ENCODE measurements at regions not wholly inside any gene's neighbourhood (a gene's known extent, or its start where the extent isn't known, plus 50 kb on each side); places are given as distances from the start of the nearest gene placed in this dataset.
A peak's percentile ranks its signal among the peaks of the same experiment; 100 is the strongest.
"Not testable (repeated sequence)": the region's sequence is repeated elsewhere in the genome, so short reads cannot be mapped to it uniquely, and the experiment has no call there.

DNA sequence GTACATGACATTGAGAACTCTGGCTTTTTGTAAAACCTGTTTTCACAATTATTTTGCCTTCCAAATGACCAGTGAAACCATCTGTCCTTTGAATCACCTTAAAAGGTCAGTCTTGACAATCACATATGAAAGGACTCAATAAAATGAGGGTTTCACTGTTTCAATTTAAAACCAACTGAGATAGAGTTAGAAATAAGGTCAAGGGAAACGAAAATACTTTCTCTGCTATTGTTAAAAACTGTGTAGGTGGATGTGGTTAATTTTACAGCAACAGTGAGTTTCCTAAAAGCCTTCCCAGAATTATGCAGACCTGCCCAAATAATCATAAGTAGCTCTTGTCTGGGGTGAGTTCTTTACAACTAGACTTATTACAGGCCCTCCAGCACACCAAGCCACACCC, 839.9 kb downstream of the RAB28 start:
- TF ChIP-seq, protein P1, sequence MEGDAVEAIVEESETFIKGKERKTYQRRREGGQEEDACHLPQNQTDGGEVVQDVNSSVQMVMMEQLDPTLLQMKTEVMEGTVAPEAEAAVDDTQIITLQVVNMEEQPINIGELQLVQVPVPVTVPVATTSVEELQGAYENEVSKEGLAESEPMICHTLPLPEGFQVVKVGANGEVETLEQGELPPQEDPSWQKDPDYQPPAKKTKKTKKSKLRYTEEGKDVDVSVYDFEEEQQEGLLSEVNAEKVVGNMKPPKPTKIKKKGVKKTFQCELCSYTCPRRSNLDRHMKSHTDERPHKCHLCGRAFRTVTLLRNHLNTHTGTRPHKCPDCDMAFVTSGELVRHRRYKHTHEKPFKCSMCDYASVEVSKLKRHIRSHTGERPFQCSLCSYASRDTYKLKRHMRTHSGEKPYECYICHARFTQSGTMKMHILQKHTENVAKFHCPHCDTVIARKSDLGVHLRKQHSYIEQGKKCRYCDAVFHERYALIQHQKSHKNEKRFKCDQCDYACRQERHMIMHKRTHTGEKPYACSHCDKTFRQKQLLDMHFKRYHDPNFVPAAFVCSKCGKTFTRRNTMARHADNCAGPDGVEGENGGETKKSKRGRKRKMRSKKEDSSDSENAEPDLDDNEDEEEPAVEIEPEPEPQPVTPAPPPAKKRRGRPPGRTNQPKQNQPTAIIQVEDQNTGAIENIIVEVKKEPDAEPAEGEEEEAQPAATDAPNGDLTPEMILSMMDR (IDR thresholded peaks at IDR 0.05; ENCODE audit: low read depth, low read length, missing control alignments): no peak
- in situ Hi-C loops (cut with HindIII; ENCODE audit: low sequenced_read_pairs): no loop called here

DNA sequence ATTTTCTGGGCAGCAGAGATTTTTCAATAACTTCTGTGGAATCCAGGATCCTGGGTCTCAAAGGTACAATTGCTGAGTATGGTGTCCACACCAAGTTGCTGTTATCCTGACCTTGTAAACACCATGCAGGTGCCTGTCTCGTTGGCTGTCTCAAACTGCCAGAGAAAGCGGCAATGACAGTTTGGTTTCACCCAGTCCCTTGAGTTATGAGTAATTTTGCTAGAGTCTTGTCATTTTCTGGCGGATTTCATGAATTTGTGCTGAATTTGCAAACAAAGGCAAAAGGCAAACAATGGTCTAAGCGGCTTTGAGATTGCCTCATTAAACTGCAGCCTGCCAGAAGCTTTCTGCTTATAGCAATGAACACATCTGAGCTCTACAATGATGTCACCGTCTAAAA, 847.9 kb downstream of the RAB28 start:
- no peak overlapping the region for H3K4me3 ChIP-seq (ENCODE audit: low read depth, low read length)
- TF ChIP-seq, protein P1 (IDR thresholded peaks at IDR 0.05; ENCODE audit: low read depth, low read length, missing control alignments): no peak
- DNase-seq (ENCODE audit: low read depth): no peak
- in situ Hi-C loops (cut with HindIII; ENCODE audit: low sequenced_read_pairs): no loop called here

More for the DNA sequence above, 839.9 kb downstream of the RAB28 start:
- H3K4me3 ChIP-seq (ENCODE audit: low read depth, low read length): no peak overlapping the region
- no peak for DNase-seq (ENCODE audit: low read depth)

DNA sequence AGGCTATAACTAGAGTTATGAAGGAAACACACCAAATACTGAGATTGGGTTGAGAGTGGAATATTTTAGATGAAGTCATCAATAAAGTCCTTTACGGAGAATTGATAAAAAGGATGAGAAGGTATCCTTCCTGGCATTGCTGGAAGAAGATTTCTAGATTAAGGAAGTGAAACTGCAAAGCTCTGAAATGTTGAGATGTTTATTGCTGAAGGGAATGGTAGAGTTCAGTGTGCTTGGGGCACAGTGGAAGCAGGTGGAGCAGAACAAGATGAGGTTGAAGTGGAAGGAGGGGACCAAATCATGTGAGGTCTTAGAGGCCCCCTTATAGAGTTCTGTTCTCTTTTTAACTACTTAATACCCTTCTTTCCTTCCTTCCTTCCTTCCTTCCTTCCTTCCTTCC, 848.5 kb downstream of the RAB28 start:
- TF ChIP-seq, protein P1 (IDR thresholded peaks at IDR 0.05; ENCODE audit: low read depth, low read length, missing control alignments): no peak
- no peak overlapping the region for H3K4me3 ChIP-seq (ENCODE audit: low read depth, low read length)
- DNase-seq (ENCODE audit: low read depth): no peak
- in situ Hi-C loops (cut with HindIII; ENCODE audit: low sequenced_read_pairs): no loop called here

DNA sequence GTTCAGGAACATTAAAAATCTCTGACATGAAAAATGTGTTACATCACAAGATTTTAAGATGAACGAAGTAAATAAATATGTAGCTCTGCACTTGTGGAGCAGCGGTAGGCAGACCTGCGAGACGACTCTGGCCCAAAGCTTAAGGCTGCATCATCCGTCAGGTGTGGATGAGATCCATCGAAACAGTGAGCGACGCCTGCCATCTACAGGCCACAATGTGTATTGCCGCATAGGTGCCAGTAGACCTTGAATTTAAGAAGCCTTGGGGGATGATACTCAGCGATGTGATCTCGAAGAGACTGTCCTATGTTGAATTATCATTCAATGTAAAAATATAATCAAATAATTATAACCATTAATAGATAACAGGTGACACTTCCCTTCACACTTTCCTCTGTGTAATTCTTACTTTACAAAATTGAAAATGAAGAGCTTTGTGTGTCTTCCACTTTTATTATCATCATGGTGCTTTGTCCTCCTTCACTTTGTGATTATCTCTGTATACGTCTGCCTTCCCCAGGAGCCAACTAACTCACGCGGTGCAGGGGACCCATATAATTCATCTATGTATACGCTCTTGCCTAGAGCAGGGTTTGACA, 851.0 kb downstream of the RAB28 start:
- in situ Hi-C loops (cut with HindIII; ENCODE audit: low sequenced_read_pairs): no loop called here
- peak; percentile 53 for DNase-seq (ENCODE audit: low read depth)
- TF ChIP-seq, protein P1 (IDR thresholded peaks at IDR 0.05; ENCODE audit: low read depth, low read length, missing control alignments): peak; percentile 94
- H3K4me3 ChIP-seq (ENCODE audit: low read depth, low read length): no peak overlapping the region

DNA sequence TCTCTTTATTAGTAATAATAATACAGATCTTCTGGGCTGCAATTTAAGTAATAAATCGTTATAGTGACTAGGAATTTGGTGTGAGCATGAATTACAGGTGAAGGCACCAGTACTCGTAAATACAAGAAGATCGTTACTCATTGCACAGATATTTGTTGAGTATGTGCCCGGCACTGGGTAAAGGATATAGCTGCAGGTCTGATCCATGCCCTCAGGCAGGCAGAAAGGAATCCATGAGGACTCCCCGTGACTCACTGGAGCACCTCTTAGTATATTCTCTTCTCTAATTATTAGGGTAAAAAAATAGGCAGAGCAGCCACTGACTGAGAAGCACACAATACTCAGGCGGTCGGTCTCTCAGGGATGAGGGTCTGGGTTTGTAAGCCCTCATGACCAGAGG, 868.3 kb downstream of the RAB28 start:
- no peak overlapping the region for H3K4me3 ChIP-seq (ENCODE audit: low read depth, low read length)
- TF ChIP-seq, protein P1 (IDR thresholded peaks at IDR 0.05; ENCODE audit: low read depth, low read length, missing control alignments): no peak
- no peak for DNase-seq (ENCODE audit: low read depth)
- in situ Hi-C loops (cut with HindIII; ENCODE audit: low sequenced_read_pairs): no loop called here

DNA sequence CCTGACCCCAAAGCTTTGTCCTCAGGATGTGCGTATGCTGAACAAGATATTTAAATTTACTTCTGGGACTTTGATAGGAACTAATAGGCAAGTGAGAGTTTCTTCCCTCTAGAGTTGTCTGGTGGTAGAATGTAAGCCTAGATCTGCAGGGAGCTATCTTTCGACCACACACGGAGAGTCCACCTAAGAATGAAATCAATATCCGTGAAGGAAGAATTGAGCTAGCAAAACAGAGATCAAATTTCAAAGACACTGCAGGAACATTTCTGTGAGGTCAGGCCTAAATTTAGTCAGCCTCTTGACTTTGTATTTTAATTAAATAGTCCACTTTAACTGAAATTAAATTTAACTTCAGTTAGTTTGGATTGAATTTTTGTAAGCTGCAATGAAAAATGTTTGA, 871.3 kb downstream of the RAB28 start:
- no peak for DNase-seq (ENCODE audit: low read depth)
- in situ Hi-C loops (cut with HindIII; ENCODE audit: low sequenced_read_pairs): no loop called here
- no peak overlapping the region for H3K4me3 ChIP-seq (ENCODE audit: low read depth, low read length)
- TF ChIP-seq, protein P1 (IDR thresholded peaks at IDR 0.05; ENCODE audit: low read depth, low read length, missing control alignments): no peak

DNA sequence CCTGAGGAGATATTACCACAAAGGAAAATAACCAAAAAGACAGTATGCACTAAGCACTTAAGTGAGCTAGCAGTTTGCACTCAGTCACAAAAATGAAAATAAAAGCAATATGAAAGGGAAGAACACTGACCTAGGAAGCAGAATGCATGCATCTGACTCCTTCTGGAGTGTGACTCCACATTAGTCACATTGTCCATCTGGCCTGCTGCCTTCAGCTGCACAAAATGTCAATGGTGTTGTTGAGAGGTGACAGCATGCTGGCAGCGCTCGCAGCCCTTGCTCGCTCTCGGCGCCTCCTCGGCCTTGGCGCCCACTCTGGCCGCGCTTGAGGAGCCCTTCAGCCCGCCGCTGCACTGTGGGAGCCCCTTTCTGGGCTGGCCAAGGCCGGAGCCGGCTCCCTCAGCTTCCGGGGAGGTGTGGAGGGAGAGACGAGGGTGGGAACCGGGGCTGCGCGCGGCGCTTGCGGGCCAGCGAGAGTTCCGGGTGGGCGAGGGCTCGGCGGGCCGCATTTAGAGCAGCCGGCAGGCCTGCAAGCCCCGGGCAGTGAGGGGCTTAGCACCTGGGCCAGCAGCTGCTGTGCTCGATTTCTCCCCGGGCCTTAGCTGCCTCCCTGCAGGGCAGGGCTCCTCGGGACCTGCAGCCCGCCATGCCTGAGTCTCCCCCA, 874.8 kb downstream of the RAB28 start:
- in situ Hi-C loops (cut with HindIII; ENCODE audit: low sequenced_read_pairs); DNase-seq (ENCODE audit: low read depth); H3K4me3 ChIP-seq (ENCODE audit: low read depth, low read length): not testable (repeated sequence)
